A549 (cell line): ENCODE measurements at regions not wholly inside any gene's neighbourhood (a gene's known extent, or its start where the extent isn't known, plus 50 kb on each side); places are given as distances from the start of the nearest gene placed in this dataset.

Source experiments
- ATAC-seq, 2 experiments: fragments of 200-7000 bp in 1 of 2; fragments of >200 bp in 1 of 2; cut with Nextera tagmentation in 1 of 2; cut with Tn5 transposase in 1 of 2; 3 replicates each; pipeline versions ENCODE4 v1.8.0 to v1.9.1; 2018 to 2020; ENCODE audit warnings: mild to moderate bottlenecking in 1 of 2, moderate library complexity in 1 of 2
- CTCF ChIA-PET: fragments of 300-600 bp; sonication (Branson Sonifier 250); formaldehyde crosslinking; extraction: SDS; loops from one replicate; lab custom pipeline; 2021; ENCODE audit warnings: antibody characterized with exemption, inconsistent platforms; lab: Yijun Ruan, JAX
- POLR2A ChIA-PET: fragments of 350-600 bp; formaldehyde crosslinking; extraction: SDS; loops from one replicate; lab custom pipeline; 2021; ENCODE audit warnings: antibody characterized with exemption, inconsistent platforms; lab: Yijun Ruan, JAX
- DNase-seq, 2 experiments: peaks; one replicate each; pipeline versions ENCODE4 v3.0.0 to v3.0.0-alpha.2; 2011 to 2016; ENCODE audit warnings: low read depth in 1 of 2, low spot score in 1 of 2
- FAIRE-seq: peaks from 2 replicates; lab custom pipeline; 2011; peaks lifted over from hg19 to GRCh38; lab: Jason Lieb, UNC
- H3K27ac ChIP-seq, 2 experiments: fragments of >200 bp; sonication (Bioruptor Twin); formaldehyde crosslinking; 3 replicates each; pipeline ENCODE4 v1.5.1; 2016 to 2017
- H3K4me1 ChIP-seq: fragments of >200 bp; sonication (Bioruptor Twin); formaldehyde crosslinking; 3 replicates; pipeline ENCODE4 v1.6.1; 2016
- H3K4me2 ChIP-seq: fragments of >200 bp; sonication (Bioruptor Twin); formaldehyde crosslinking; 3 replicates; pipeline ENCODE4 v1.6.1; 2016
- H3K4me3 ChIP-seq: fragments of >200 bp; sonication (Bioruptor Twin); formaldehyde crosslinking; 3 replicates; pipeline ENCODE4 v1.5.1; 2016
- H3K9me3 ChIP-seq: fragments of >200 bp; sonication (Bioruptor Twin); formaldehyde crosslinking; 3 replicates; pipeline ENCODE4 v1.6.1; 2016
- CEBPB ChIP-seq, 2 experiments: fragments of >200 bp in 1 of 2; sonication (Bioruptor Twin) in 1 of 2; formaldehyde crosslinking in 1 of 2; IDR thresholded peaks; 2 replicates each; pipeline ENCODE4 v1.6.1; 2012 to 2016
- CHD2 ChIP-seq: fragments of 150-350 bp; IDR thresholded peaks from 2 replicates; pipeline ENCODE4 v1.6.1; 2014; ENCODE audit warnings: low read length; ENCODE audit not compliant: partially characterized antibody
- CHD4 ChIP-seq: fragments of 200-600 bp; sonication (generic); IDR thresholded peaks from 2 replicates; pipeline ENCODE4 v1.6.1; 2016; ENCODE audit warnings: antibody characterized with exemption, mild to moderate bottlenecking, borderline replicate concordance
- EHMT2 ChIP-seq: fragments of 200-600 bp; sonication (generic); IDR thresholded peaks from 2 replicates; pipeline ENCODE4 v1.6.1; 2016; ENCODE audit warnings: antibody characterized with exemption, low read depth, mild to moderate bottlenecking, moderate library complexity
- EP300 ChIP-seq, 2 experiments: fragments of >200 bp; sonication (Bioruptor Twin); formaldehyde crosslinking; IDR thresholded peaks; 2 replicates in 1 of 2; 3 replicates in 1 of 2; pipeline ENCODE4 v1.6.1; 2016 to 2017
- FOSL2 ChIP-seq, 2 experiments: fragments of 450-650 bp in 1 of 2; fragments of >200 bp in 1 of 2; sonication (Bioruptor Twin) in 1 of 2; formaldehyde crosslinking; IDR thresholded peaks; 2 replicates each; pipeline versions ENCODE4 v1.5.0 to v1.6.1; 2016 to 2020; ENCODE audit warnings: mild to moderate bottlenecking in 1 of 2, moderate library complexity in 1 of 2
- JUN ChIP-seq, 2 experiments: fragments of >200 bp; sonication (Bioruptor Twin); formaldehyde crosslinking; IDR thresholded peaks; 2 replicates in 1 of 2; 3 replicates in 1 of 2; pipeline ENCODE4 v1.6.1; 2016 to 2017
- RCOR1 ChIP-seq: fragments of 150-350 bp; IDR thresholded peaks from 2 replicates; pipeline ENCODE4 v1.6.1; 2014; ENCODE audit warnings: antibody characterized with exemption, low read length, low read depth
- RFX5 ChIP-seq: fragments of 450-650 bp; IDR thresholded peaks from 2 replicates; pipeline ENCODE4 v1.7.1; 2014; ENCODE audit warnings: antibody characterized with exemption, mild to moderate bottlenecking, moderate library complexity
- SREBF2 ChIP-seq: fragments of 450-650 bp; IDR thresholded peaks from 2 replicates; pipeline ENCODE4 v1.6.1; 2014; ENCODE audit warnings: mild to moderate bottlenecking, moderate library complexity
- TFCP2L1 ChIP-seq: fragments of 250-450 bp; sonication (Bioruptor Pico); IDR thresholded peaks from 2 replicates; pipeline ENCODE4 v1.5.0; 2021; ENCODE audit warnings: mild to moderate bottlenecking
- TP53 ChIP-seq: fragments of 250-450 bp; sonication (Bioruptor Pico); IDR thresholded peaks from 2 replicates; pipeline ENCODE4 v1.5.0; 2021; ENCODE audit warnings: mild to moderate bottlenecking, moderate library complexity
- WGBS: methylation state at CpG from one replicate; pipeline ENCODE4 v1.1.6; 2017; ENCODE audit errors: missing lambda C conversion rate; 5-methylcytosine and 5-hydroxymethylcytosine counted together
- TF ChIP-seq, protein P1 (sequence below): fragments of 250-450 bp; sonication (Bioruptor Pico); IDR thresholded peaks from 2 replicates; pipeline ENCODE4 v1.5.0; 2021; ENCODE audit warnings: mild to moderate bottlenecking, moderate library complexity, borderline replicate concordance
- TF ChIP-seq, protein P2 (sequence below): fragments of 450-650 bp; IDR thresholded peaks from 2 replicates; pipeline ENCODE4 v1.6.1; 2014; ENCODE audit warnings: antibody characterized with exemption
- TF ChIP-seq, protein P3 (sequence below): IDR thresholded peaks from 2 replicates; pipeline ENCODE4 v1.6.1; 2012; ENCODE audit warnings: low read depth, borderline replicate concordance
- TF ChIP-seq, protein P4 (sequence below): fragments of >200 bp; sonication (Bioruptor Twin); formaldehyde crosslinking; IDR thresholded peaks from 3 replicates; pipeline ENCODE4 v1.6.1; 2016
- TF ChIP-seq, protein P5 (sequence below): fragments of 200-600 bp; sonication (generic); IDR thresholded peaks from 2 replicates; pipeline ENCODE4 v1.6.1; 2016; ENCODE audit warnings: antibody characterized with exemption, mild to moderate bottlenecking, moderate library complexity

DNA sequence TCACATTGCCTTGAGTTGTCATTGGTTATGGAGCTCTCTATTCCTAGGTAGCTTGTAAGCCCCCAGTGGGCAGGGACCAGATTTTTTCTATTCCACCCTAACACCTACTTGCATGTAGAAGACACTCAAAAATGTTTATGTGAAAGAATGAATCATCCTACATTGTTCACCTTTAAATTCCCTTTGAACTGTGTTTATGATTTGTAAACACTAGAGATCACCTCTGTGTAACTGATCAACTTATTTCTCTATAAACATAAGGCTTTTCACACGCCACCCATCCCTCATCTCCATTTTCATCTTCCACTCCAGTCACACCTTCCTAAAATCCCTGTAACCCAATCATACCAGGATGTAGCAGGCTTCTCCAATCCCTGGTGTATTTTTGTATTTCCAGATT is 142.6 kb upstream of the LEF1 start:
- Histone ChIP-seq H3K4me1 (no peaks in the 10 kb centered on the region), H3K27ac (no peak overlapping the region), H3K9me3 (no peaks in the 10 kb centered on the region), H3K4me3 (no peak overlapping the region), H3K4me2 (no peak overlapping the region)
- no peak for TF ChIP-seq RCOR1
- no peak for TF ChIP-seq TP53 (CRISPR knock-in tag)
- no peak for TF ChIP-seq CHD2
- FAIRE-seq (no peak), DNase-seq (no peak), ATAC-seq (no peak)
- CTCF ChIA-PET: no interaction called here
- POLR2A ChIA-PET: no interaction called here
- 6% methylated on average over 1 of the region's 1 CpG for WGBS

DNA sequence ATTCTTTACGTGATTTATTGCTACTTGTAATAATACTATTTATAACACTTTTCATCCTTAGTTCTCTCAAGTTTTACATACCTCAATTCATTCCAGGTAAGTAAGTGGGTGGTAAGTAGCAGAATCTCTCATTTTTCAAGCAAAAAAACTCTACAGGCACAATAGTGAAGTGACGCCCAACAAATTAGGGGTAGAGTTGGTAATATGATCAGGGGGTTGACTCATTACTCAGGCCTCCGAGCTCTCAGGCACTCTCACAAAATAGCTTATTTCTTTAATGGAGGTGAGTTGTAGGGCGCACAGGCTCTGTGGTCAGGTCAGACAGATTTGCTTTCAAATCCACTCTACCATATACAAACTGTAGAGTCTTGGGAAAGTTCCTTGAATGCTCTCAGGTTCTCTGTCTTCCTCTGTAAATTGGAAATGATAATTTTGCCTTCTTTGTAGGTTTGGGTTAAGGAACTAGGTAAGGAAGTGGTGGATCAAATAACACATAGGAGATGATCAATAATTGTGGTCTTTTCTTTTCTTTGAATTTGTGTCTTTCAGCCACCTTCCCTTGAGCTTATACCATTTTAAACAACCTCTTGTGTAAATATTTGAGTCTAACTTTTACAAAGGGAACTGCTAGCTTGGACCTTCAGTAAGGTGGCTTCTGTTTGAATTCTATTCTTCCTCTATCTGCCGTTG is 134.9 kb upstream of the LEF1 start:
- WGBS: 25% methylated on average over 5 of the region's 5 CpGs
- ChIA-PET POLR2A (no interaction called here), CTCF (no interaction called here)
- H3K4me3 ChIP-seq: no peak overlapping the region
- H3K9me3 ChIP-seq: no peaks in the 10 kb centered on the region
- TF ChIP-seq CEBPB (IDR thresholded peaks at IDR 0.05) (no peak), CHD4 (no peak)
- TF ChIP-seq, protein P1, sequence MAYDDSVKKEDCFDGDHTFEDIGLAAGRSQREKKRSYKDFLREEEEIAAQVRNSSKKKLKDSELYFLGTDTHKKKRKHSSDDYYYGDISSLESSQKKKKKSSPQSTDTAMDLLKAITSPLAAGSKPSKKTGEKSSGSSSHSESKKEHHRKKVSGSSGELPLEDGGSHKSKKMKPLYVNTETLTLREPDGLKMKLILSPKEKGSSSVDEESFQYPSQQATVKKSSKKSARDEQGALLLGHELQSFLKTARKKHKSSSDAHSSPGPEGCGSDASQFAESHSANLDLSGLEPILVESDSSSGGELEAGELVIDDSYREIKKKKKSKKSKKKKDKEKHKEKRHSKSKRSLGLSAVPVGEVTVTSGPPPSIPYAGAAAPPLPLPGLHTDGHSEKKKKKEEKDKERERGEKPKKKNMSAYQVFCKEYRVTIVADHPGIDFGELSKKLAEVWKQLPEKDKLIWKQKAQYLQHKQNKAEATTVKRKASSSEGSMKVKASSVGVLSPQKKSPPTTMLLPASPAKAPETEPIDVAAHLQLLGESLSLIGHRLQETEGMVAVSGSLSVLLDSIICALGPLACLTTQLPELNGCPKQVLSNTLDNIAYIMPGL (CRISPR knock-in tag): no peak
- TF ChIP-seq, protein P2, sequence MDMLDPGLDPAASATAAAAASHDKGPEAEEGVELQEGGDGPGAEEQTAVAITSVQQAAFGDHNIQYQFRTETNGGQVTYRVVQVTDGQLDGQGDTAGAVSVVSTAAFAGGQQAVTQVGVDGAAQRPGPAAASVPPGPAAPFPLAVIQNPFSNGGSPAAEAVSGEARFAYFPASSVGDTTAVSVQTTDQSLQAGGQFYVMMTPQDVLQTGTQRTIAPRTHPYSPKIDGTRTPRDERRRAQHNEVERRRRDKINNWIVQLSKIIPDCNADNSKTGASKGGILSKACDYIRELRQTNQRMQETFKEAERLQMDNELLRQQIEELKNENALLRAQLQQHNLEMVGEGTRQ: no peak
- H3K4me1 ChIP-seq: no peaks in the 10 kb centered on the region
- ATAC-seq: no peak
- DNase-seq: no peak
- FAIRE-seq: no peak
- no peak overlapping the region for H3K27ac ChIP-seq
- no peak overlapping the region for H3K4me2 ChIP-seq

DNA sequence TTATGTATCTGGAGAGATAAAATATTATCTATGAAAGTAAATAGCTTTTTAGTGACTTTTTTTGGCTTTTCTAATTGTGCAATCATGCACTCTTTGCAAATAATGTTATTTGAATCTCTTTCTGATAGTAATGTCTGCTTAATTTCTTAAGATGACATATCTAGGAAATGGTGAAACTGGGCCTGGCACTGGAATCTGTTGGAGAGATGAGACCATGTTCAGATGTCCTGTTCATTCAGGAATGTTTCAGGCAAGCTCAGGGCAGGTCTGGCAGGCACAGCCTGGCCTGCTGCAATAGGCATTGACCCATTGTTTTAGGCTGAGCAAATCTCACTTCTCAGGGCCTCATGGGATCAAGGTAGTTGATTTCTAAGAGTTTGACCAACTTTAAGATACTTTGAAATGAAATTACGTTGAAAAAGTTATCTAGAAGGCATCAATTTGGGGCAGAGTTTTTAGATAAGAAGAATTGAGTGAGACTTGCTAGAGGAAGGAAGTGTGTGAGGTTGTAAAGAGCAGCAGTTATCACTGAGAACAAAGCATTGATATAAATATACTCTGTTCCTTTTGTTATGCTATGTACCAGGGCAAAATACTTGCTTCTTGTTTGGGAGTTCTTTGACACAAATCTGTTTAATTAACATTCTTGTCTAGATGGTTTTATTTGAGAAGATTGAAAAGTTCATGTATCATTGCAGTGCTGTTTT is 133.0 kb upstream of the LEF1 start:
- FAIRE-seq (no peak), ATAC-seq (no peak), DNase-seq (no peak)
- ChIA-PET CTCF (no interaction called here), POLR2A (no interaction called here)
- no peak overlapping the region for H3K4me3 ChIP-seq
- H3K4me2 ChIP-seq: no peak overlapping the region
- H3K9me3 ChIP-seq: no peaks in the 10 kb centered on the region
- no peaks in the 10 kb centered on the region for H3K4me1 ChIP-seq
- H3K27ac ChIP-seq: no peak overlapping the region
- WGBS: 0% methylated on average over 1 of the region's 1 CpG
- TF ChIP-seq FOSL2 (IDR thresholded peaks at IDR 0.05) (no peak), FOSL2 (CRISPR knock-in tag; IDR thresholded peaks at IDR 0.05) (no peak)

DNA sequence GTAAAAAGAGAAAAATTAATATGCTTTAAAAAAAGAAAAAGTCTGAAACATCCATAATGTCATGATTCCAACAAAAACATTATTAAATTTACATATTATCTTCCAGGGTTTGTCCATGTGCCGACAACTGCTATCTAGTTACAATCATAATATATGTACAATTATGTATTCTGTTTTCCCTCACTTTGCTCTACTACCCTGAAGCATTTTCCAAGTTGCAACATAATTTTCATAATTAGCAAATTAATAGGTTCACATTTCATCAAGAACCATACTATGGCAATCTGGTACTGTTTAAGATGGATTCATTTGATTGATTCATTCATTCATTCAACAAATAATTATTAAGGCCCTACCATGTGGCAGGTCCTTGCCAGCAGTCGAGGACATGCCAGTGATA is 128.9 kb upstream of the LEF1 start:
- WGBS: 34% methylated on average over 2 of the region's 2 CpGs
- no peak for DNase-seq
- Histone ChIP-seq H3K4me3 (no peak overlapping the region), H3K4me2 (no peak overlapping the region), H3K27ac (no peak overlapping the region), H3K9me3 (no peaks in the 10 kb centered on the region), H3K4me1 (no peaks in the 10 kb centered on the region)
- ChIA-PET POLR2A (no interaction called here), CTCF (no interaction called here)
- no peak for ATAC-seq
- TF ChIP-seq, protein P3, sequence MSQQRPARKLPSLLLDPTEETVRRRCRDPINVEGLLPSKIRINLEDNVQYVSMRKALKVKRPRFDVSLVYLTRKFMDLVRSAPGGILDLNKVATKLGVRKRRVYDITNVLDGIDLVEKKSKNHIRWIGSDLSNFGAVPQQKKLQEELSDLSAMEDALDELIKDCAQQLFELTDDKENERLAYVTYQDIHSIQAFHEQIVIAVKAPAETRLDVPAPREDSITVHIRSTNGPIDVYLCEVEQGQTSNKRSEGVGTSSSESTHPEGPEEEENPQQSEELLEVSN: no peak
- TF ChIP-seq, protein P4, sequence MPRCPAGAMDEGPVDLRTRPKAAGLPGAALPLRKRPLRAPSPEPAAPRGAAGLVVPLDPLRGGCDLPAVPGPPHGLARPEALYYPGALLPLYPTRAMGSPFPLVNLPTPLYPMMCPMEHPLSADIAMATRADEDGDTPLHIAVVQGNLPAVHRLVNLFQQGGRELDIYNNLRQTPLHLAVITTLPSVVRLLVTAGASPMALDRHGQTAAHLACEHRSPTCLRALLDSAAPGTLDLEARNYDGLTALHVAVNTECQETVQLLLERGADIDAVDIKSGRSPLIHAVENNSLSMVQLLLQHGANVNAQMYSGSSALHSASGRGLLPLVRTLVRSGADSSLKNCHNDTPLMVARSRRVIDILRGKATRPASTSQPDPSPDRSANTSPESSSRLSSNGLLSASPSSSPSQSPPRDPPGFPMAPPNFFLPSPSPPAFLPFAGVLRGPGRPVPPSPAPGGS: no peak
- TF ChIP-seq SREBF2 (no peak), JUN (IDR thresholded peaks at IDR 0.05) (no peak), TFCP2L1 (CRISPR knock-in tag) (no peak), EHMT2 (no peak), EP300 (IDR thresholded peaks at IDR 0.05) (no peak), RFX5 (no peak)
- TF ChIP-seq, protein P5, sequence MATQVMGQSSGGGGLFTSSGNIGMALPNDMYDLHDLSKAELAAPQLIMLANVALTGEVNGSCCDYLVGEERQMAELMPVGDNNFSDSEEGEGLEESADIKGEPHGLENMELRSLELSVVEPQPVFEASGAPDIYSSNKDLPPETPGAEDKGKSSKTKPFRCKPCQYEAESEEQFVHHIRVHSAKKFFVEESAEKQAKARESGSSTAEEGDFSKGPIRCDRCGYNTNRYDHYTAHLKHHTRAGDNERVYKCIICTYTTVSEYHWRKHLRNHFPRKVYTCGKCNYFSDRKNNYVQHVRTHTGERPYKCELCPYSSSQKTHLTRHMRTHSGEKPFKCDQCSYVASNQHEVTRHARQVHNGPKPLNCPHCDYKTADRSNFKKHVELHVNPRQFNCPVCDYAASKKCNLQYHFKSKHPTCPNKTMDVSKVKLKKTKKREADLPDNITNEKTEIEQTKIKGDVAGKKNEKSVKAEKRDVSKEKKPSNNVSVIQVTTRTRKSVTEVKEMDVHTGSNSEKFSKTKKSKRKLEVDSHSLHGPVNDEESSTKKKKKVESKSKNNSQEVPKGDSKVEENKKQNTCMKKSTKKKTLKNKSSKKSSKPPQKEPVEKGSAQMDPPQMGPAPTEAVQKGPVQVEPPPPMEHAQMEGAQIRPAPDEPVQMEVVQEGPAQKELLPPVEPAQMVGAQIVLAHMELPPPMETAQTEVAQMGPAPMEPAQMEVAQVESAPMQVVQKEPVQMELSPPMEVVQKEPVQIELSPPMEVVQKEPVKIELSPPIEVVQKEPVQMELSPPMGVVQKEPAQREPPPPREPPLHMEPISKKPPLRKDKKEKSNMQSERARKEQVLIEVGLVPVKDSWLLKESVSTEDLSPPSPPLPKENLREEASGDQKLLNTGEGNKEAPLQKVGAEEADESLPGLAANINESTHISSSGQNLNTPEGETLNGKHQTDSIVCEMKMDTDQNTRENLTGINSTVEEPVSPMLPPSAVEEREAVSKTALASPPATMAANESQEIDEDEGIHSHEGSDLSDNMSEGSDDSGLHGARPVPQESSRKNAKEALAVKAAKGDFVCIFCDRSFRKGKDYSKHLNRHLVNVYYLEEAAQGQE: no peak
- FAIRE-seq: no peak
